NCI-H187 treated with DMSO at 0.1 percent for 48 hours (cell line): ENCODE measurements at regions not wholly inside any gene's neighbourhood (a gene's known extent, or its start where the extent isn't known, plus 50 kb on each side); places are given as distances from the start of the nearest gene placed in this dataset.
"Not testable (repeated sequence)": the region's sequence is repeated elsewhere in the genome, so short reads cannot be mapped to it uniquely, and the experiment has no call there.

Experiments used
- DNase-seq: peaks from one replicate; lab custom pipeline; 2025; lab: John Stamatoyannopoulos, UW

- no peak for DNase-seq
Measured at GRCh38 chr1:96418969-96419368, 302.6 kb upstream of the PTBP2 start.

GRCh38 chr1:96424877-96425276 lies 296.7 kb upstream of the PTBP2 start:
- DNase-seq, result no peak

DNA sequence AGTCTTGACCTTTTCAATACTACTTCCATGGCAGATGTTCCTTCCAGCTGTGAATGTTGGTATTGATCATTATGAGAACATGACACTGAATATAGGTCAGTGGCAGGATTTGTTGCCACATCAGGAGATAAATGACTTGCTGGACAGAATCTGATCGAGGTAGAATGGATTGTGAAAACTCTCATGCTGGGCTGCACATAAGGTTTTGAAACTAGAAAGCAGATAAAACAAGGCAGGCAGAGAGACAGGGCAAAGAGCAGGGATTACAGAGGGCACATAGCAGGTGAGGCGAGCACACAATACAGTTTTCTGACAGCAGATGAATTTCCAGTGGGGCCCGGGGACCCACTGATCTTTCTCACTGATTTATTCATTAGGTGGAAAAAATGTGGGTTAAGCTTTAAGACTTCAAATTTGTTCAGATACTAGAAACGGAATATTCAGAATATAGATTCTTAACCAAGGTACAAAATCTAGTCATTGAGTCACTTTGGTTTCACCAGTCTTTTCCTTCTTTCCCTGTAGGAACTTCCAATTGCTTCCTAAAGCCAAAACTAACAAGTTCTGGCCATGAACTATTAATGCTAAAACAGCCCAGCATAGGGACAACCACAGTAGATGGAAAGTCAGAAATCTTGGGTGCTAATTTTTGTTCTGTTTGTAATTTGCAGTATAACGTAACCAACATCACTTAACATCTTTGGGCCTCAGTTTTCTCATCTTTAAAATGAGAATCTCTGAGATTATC lies 296.0 kb upstream of the PTBP2 start:
- DNase-seq, result no peak

GRCh38 chr1:96427616-96428015 lies 294.0 kb upstream of the PTBP2 start:
- no peak for DNase-seq

GRCh38 chr1:96445302-96445701 lies 276.3 kb upstream of the PTBP2 start:
- no peak for DNase-seq

DNA sequence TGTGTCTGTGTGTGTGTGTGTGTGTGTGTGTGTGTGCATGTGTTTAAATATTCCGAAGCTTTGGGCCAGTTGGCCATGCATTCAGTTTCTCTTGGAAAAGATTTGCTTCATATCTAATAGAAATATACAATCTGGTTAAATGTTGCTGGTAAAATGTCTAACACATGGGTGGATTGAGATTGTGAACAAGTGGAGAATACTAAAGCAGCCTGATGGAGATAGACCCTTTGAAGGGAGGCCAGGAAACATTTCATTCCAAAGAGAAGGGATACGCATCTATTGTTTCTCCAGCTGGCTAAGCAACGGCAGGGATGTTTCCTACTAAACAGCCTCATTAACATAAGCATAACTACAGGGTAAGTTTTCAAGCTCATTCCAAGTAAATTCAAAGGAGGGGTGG lies 257.5 kb upstream of the PTBP2 start:
- no peak for DNase-seq

GRCh38 chr1:96464522-96464921 lies 257.1 kb upstream of the PTBP2 start:
- no peak for DNase-seq

- DNase-seq, result no peak
Measured at GRCh38 chr1:96464991-96465390, 256.6 kb upstream of the PTBP2 start.

DNA sequence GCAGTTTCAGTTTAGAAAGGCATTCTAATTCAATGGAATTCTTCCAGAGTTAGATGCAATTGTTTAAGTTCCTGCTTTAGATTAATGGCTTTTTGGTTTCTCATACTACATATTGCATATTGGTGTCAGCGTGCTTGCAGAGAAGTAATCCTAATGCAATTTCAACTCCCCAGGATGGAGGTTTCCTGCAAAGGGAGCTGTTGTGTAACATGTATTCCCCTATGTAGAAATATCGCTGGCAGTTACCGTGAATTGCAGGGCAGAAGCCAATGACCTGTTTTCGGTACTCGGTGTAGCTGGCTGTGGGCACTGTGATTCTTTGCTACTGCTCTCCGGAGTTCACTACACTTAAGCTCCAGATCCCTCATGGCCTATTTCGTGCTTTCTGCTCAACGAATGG lies 256.1 kb upstream of the PTBP2 start:
- no peak for DNase-seq

DNA sequence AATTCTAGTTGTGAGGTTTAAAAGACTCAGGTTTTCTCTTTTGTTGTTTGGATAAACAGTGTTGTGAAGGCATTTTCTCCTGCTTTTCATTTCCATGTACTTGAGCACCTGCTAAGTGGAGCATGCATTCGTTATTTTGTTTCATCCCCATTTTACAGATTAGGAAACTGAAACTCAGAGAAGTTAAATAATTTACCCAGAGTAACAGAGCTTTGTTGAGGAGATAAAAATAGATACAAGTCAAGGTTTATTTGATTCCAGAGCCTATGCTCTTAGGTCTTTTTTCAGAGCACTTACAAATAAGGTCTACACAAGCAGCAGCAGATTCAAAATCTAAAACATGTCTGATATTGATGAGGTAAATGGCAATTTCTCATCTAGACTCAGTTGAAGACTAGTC lies 254.7 kb upstream of the PTBP2 start:
- DNase-seq, result no peak

DNA sequence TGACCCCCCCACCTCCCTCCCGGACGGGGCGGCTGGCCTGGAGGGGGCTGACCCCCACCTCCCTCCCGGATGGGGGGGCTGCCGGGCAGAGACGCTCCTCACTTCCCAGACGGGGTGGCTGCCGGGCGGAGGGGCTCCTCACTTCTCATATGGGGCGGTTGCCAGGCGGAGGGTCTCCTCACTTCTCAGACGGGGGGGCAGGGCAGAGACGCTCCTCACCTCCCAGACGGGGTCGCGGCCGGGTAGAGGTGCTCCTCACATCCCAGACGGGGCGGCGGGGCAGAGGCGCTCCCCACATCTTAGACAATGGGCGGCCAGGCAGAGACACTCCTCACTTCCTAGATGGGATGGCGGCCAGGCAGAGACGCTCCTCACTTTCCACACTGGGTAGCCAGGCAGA lies 251.9 kb upstream of the PTBP2 start:
- DNase-seq, result not testable (repeated sequence)

DNA sequence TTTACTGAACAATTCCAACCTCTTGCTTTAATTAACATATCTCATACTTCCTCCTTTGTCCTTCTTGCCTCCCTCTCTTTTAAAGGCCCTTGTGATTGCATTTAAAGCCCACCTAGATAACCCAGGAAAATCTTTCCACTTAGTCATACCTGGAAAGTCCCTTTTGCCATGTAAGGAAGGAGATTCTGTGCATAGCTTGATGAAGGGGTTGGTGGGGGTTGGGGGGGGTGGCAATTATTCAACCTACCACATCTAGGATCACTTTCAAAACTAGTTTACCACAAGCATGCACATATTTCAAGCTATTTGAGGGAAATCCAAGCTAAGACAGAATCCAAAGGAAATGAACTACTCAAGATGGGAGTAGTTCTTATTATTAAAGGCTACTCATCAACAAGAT lies 249.1 kb upstream of the PTBP2 start:
- no peak for DNase-seq

DNA sequence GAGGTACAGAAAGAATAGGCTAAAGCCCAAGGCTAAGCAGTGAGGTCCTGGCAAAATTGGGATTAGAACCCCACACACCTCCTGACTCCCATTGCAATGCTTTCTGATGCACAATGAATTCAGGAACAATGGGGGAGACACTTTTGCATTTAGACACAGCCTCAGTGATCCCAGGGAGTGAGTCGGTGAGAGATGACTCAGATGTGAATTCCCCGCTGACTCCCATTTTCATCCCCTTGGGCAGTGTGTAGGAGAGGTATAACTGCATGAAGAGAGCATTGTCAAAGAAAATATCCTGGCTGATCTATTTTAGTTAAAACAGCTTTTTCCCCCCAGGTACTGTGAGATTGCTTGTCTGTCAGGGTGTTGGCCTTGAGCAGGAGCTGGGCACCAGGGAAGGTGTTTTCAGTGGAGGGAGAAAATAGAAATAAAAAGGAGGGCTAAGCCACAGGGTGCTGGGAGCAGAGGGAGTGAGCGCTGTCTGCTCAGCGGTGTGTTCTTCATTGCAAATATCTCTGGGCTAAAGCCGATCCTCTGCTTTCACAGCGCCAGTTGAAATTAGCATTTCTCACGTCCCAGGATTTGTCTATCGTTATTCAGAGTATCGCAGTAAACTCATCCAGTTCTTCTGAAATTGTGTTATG lies 247.7 kb upstream of the PTBP2 start:
- DNase-seq, result no peak

DNA sequence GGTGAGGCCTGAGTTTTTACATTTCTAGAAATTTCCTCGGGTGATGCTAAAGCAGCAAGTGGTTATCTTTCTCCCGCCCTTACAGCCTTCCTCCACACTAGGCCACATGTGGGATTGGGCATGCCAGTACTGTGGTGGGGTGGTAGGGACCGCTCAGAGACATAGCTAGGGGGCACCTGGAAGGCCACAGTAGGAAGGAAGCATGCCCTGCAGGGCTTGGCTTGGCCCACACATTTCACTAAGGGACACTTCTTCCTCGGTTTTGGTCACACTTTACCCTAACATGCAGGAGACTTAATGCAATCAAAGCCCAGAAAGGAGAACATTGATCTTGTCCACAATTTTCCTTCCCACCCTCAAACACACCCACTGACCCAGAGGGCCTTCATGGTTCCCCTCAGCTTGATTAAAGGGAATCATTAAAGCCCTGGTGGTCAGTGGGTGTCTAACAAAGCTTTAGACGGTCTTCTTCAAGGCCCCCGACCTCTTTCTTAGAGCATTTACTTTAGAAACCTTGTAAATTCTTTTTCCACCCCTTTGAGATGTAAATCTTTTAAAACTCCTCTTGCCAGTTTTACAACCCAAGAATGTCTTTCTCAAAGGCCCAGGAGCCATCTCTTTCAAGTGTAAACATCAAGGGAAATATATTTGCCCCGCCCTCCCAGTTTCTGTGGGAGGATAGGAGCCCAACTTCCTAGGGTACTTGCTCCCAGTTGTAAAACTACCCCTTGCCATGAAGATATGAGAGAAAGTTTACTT lies 246.4 kb upstream of the PTBP2 start:
- DNase-seq, result no peak

GRCh38 chr1:96475903-96476302 lies 245.7 kb upstream of the PTBP2 start:
- no peak for DNase-seq

- DNase-seq, result peak; percentile 67
Measured at GRCh38 chr1:96478228-96478627, 243.4 kb upstream of the PTBP2 start.

GRCh38 chr1:96481409-96481808 lies 240.2 kb upstream of the PTBP2 start:
- DNase-seq, result no peak

- no peak for DNase-seq
Measured at GRCh38 chr1:96482616-96483015, 239.0 kb upstream of the PTBP2 start.

- DNase-seq, result no peak
Measured at GRCh38 chr1:96487394-96487793, 234.2 kb upstream of the PTBP2 start.

DNA sequence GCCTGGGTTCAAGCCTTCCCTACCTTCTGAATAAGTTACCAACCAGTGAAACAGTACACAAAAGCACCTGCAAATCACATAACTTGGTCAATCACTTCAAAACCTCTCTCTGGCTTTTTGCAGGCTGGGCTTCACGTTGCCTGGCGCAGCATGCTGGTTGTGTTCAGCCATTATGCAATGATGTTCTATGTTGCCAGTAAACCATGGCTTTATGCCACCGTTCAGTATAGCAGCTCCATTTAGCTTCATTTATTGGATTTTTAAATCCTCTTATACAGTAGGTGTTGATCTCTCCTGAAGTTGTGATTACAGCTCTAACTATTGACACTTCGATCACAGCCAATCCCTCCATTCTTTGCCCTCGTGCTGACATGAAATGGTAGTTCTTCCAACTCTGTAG lies 233.6 kb upstream of the PTBP2 start:
- no peak for DNase-seq

DNA sequence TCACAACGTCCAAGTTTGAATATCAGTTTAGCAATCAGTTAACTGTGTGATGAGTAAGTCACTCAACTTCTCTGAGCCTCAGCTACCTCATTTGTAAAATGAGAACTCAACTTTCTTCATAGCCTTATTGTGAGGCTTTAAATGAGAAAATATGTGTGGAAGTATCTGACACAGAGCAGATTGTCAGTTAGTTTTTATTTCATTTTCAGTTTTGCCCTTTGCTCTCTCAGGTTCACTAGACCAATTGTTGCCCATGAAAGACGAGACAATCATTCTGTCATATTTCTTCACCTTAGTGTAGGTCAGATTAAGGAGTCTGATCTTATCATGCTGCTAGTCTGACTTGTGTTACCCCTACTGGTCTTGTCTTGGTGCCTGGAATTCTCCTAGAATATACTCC lies 232.8 kb upstream of the PTBP2 start:
- no peak for DNase-seq

DNA sequence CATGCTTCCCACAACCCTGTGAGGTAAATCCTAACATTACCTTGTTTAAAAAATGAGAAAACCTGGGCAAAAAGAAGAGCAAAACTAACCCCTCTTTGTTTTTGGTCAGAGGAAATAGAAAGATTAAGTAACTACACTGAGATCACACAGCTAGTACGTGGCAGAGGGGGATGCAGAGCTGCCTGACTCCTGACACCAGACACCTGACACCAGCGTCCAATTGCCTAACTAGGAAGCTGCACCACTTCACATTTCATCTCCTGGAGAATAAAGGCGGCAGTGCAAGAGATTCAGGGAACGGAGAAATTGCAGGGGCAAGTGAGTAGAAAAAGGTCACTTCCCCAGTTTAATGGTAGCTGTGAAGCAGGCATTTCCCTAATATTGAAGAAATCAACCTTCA lies 229.3 kb upstream of the PTBP2 start:
- DNase-seq, result peak; percentile 39

GRCh38 chr1:96498744-96499340 lies 222.7 kb upstream of the PTBP2 start:
- DNase-seq, result no peak
